AG09319 (cell line): ENCODE measurements at regions not wholly inside any gene's neighbourhood (a gene's known extent, or its start where the extent isn't known, plus 50 kb on each side); places are given as distances from the start of the nearest gene placed in this dataset.

Source experiments
- DNase-seq: peaks from one replicate; pipeline ENCODE4 v3.0.0-alpha.2; 2010; ENCODE audit warnings: low read depth; ENCODE audit errors: extremely low read depth
- CTCF ChIP-seq: IDR thresholded peaks from 2 replicates; pipeline ENCODE4 v1.5.1; 2011; ENCODE audit warnings: low read depth, mild to moderate bottlenecking, inconsistent platforms, low read length, moderate library complexity

GRCh38 chr3:6091262-6091661 lies 769.7 kb upstream of the GRM7 start:
- no peak for TF ChIP-seq CTCF
- DNase-seq = no peak

- no peak for TF ChIP-seq CTCF
- DNase-seq = no peak
Measured at GRCh38 chr3:6095006-6095405, 765.9 kb upstream of the GRM7 start.

GRCh38 chr3:6097021-6097420 lies 763.9 kb upstream of the GRM7 start:
- no peak for TF ChIP-seq CTCF
- DNase-seq = no peak

- no peak for TF ChIP-seq CTCF
- no peak for DNase-seq
Measured at GRCh38 chr3:6097556-6097955, 763.4 kb upstream of the GRM7 start.

GRCh38 chr3:6098516-6099157 lies 762.3 kb upstream of the GRM7 start:
- no peak for DNase-seq
- no peak for TF ChIP-seq CTCF

- no peak for TF ChIP-seq CTCF
- DNase-seq = no peak
Measured at GRCh38 chr3:6099458-6100075, 761.3 kb upstream of the GRM7 start.

- TF ChIP-seq CTCF = no peak
- no peak for DNase-seq
Measured at GRCh38 chr3:6105187-6105586, 755.7 kb upstream of the GRM7 start.
